ENCODE measurements at regions not wholly inside any gene's neighbourhood (a gene's known extent, or its start where the extent isn't known, plus 50 kb on each side); places are given as distances from the start of the nearest gene placed in this dataset.

GRCh38 chr2:209322905-209323512 lies 100.8 kb upstream of the MAP2 start:
- Histone ChIP-seq H2AFZ (ENCODE audit: low read depth, low read length) (no peak overlapping the region), H3K27me3 (ENCODE audit: insufficient read depth, low read length, poor library complexity) (no peaks in the 10 kb centered on the region), H4K20me1 (ENCODE audit: insufficient read depth, low read length) (no peaks in the 10 kb centered on the region), H3K9me3 (ENCODE audit: insufficient read depth, low read length, severe bottlenecking) (no peaks in the 10 kb centered on the region), H3K4me1 (ENCODE audit: insufficient read depth, low read length) (no peaks in the 10 kb centered on the region), H3K27ac (ENCODE audit: low read length) (no peak overlapping the region), H3K79me2 (ENCODE audit: insufficient read depth, low read length) (no peaks in the 10 kb centered on the region), H3K4me3 (ENCODE audit: low read depth in 1 of 2, low read length in 2 of 2) (no peak overlapping the region), H3K36me3 (ENCODE audit: insufficient read depth, low read length) (no peaks in the 10 kb centered on the region), H3K9ac (ENCODE audit: low read depth, low read length) (no peak overlapping the region), H3K4me2 (ENCODE audit: insufficient read depth, low read length) (no peak overlapping the region)
- DNase-seq (no peak), ATAC-seq (ENCODE audit: insufficient read depth, low read depth) (no peak)
- TF ChIP-seq CTCF (IDR thresholded peaks at IDR 0.05; ENCODE audit: borderline replicate concordance, extremely low read depth, low read length, poor library complexity, severe bottlenecking) = no peak
- no peak for TF ChIP-seq EZH2 (IDR thresholded peaks at IDR 0.05; ENCODE audit: borderline replicate concordance, low read depth, low read length, severe bottlenecking)

- Histone ChIP-seq H4K20me1 (ENCODE audit: insufficient read depth, low read length) (no peaks in the 10 kb centered on the region), H3K9ac (ENCODE audit: low read depth, low read length) (no peak overlapping the region), H3K4me2 (ENCODE audit: insufficient read depth, low read length) (no peak overlapping the region), H3K4me3 (ENCODE audit: low read depth in 1 of 2, low read length in 2 of 2) (no peak overlapping the region), H3K9me3 (ENCODE audit: insufficient read depth, low read length, severe bottlenecking) (no peaks in the 10 kb centered on the region), H3K27ac (ENCODE audit: low read length) (no peak overlapping the region), H2AFZ (ENCODE audit: low read depth, low read length) (no peak overlapping the region), H3K36me3 (ENCODE audit: insufficient read depth, low read length) (no peaks in the 10 kb centered on the region), H3K79me2 (ENCODE audit: insufficient read depth, low read length) (no peaks in the 10 kb centered on the region), H3K4me1 (ENCODE audit: insufficient read depth, low read length) (no peaks in the 10 kb centered on the region), H3K27me3 (ENCODE audit: insufficient read depth, low read length, poor library complexity) (no peaks in the 10 kb centered on the region)
- TF ChIP-seq EZH2 (IDR thresholded peaks at IDR 0.05; ENCODE audit: borderline replicate concordance, low read depth, low read length, severe bottlenecking) (no peak), CTCF (IDR thresholded peaks at IDR 0.05; ENCODE audit: borderline replicate concordance, extremely low read depth, low read length, poor library complexity, severe bottlenecking) (no peak)
- DNase-seq = no peak
- ATAC-seq (ENCODE audit: insufficient read depth, low read depth) = no peak
Measured at GRCh38 chr2:209323738-209324137, 100.1 kb upstream of the MAP2 start.

- ATAC-seq (ENCODE audit: insufficient read depth, low read depth) (no peak), DNase-seq (no peak)
- no peak overlapping the region for H3K4me3 ChIP-seq (ENCODE audit: low read depth in 1 of 2, low read length in 2 of 2)
- TF ChIP-seq EZH2 (IDR thresholded peaks at IDR 0.05; ENCODE audit: borderline replicate concordance, low read depth, low read length, severe bottlenecking) (no peak), CTCF (IDR thresholded peaks at IDR 0.05; ENCODE audit: borderline replicate concordance, extremely low read depth, low read length, poor library complexity, severe bottlenecking) (no peak)
- H3K27ac ChIP-seq (ENCODE audit: low read length) = no peak overlapping the region
- no peaks in the 10 kb centered on the region for H3K9me3 ChIP-seq (ENCODE audit: insufficient read depth, low read length, severe bottlenecking)
- no peaks in the 10 kb centered on the region for H3K27me3 ChIP-seq (ENCODE audit: insufficient read depth, low read length, poor library complexity)
- no peaks in the 10 kb centered on the region for H3K36me3 ChIP-seq (ENCODE audit: insufficient read depth, low read length)
- no peak overlapping the region for H3K9ac ChIP-seq (ENCODE audit: low read depth, low read length)
- no peak overlapping the region for H2AFZ ChIP-seq (ENCODE audit: low read depth, low read length)
- H3K79me2 ChIP-seq (ENCODE audit: insufficient read depth, low read length) = no peaks in the 10 kb centered on the region
- no peak overlapping the region for H3K4me2 ChIP-seq (ENCODE audit: insufficient read depth, low read length)
- H3K4me1 ChIP-seq (ENCODE audit: insufficient read depth, low read length) = no peaks in the 10 kb centered on the region
- H4K20me1 ChIP-seq (ENCODE audit: insufficient read depth, low read length) = no peaks in the 10 kb centered on the region
Measured at GRCh38 chr2:209324281-209324680, 99.6 kb upstream of the MAP2 start.

Data from DND-41 (cell line).